ENCODE measurements at regions not wholly inside any gene's neighbourhood (a gene's known extent, or its start where the extent isn't known, plus 50 kb on each side); places are given as distances from the start of the nearest gene placed in this dataset.

- TF ChIP-seq CTCF (IDR thresholded peaks at IDR 0.05; ENCODE audit: unreplicated experiment in 3 of 3): no peak
- Mint-ChIP-seq H3K4me1 (no peaks in the 10 kb centered on the region), H3K27ac (no peak overlapping the region), H3K4me3 (no peak overlapping the region), H3K36me3 (ENCODE audit: low read depth) (no peaks in the 10 kb centered on the region), H3K9me3 (peaks cover 19% of the 10 kb centered on the region), H3K27me3 (ENCODE audit: low read depth) (peaks cover 3% of the 10 kb centered on the region)
Observed at GRCh38 chr6:6847591-6847990, 259.1 kb downstream of the LY86 start.

DNA sequence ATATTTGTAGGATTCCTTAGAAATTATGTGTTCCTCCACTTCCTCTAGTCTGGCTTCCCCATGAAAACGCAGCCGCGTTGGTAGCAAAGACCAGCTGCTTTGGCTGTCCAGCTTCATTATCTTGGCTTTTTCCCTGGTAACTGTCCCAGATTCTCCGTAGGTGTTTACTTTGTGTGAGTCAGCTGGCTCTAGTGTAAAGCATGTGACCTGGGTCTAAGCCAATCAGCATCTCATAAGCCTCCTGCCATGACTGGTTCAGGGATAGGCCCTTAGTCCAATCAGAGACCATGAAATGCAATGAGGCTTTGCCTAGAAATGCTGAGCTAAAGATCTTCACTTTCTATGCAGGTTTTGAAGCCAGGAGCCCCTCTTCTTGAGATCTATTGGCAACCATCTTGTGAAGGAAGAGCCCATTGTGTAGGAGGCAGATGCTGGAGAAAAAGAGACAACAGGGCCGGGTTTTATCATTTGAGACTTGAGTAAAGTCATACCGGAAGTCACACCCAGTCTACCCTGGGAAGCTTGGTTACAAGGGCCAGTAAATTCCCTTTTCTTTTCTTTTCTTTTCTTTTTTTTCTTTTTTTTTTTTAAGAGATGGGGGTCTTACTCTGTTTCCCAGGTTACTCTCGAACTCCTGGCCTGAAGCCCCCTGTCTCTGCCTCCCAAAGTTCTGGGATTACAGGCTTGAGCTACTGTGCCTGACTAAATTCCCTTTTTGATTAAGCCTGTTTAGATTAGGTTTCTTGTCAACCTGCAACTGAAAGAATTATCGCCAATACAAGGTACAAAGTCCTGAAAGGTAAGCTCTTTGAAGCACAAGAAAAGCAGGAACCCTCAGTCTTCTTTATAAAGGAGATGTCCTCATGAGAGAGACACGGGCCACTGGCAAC lies 256.5 kb upstream of the RREB1 start:
- Mint-ChIP-seq H3K27ac (no peak overlapping the region), H3K4me3 (no peak overlapping the region), H3K4me1 (peaks cover 3% of the 10 kb centered on the region), H3K9me3 (peaks cover 5% of the 10 kb centered on the region), H3K27me3 (ENCODE audit: low read depth) (peaks cover 16% of the 10 kb centered on the region), H3K36me3 (ENCODE audit: low read depth) (no peaks in the 10 kb centered on the region)
- no peak for TF ChIP-seq CTCF (IDR thresholded peaks at IDR 0.05; ENCODE audit: unreplicated experiment in 3 of 3)

- Mint-ChIP-seq H3K4me3 (no peak overlapping the region), H3K4me1 (peaks cover 9% of the 10 kb centered on the region), H3K27me3 (ENCODE audit: low read depth) (peaks cover 21% of the 10 kb centered on the region), H3K36me3 (ENCODE audit: low read depth) (no peaks in the 10 kb centered on the region), H3K9me3 (peaks cover 2% of the 10 kb centered on the region), H3K27ac (no peak overlapping the region)
- TF ChIP-seq CTCF (IDR thresholded peaks at IDR 0.05; ENCODE audit: unreplicated experiment in 3 of 3): no peak
Observed at GRCh38 chr6:6851949-6852261, 255.9 kb upstream of the RREB1 start.

DNA sequence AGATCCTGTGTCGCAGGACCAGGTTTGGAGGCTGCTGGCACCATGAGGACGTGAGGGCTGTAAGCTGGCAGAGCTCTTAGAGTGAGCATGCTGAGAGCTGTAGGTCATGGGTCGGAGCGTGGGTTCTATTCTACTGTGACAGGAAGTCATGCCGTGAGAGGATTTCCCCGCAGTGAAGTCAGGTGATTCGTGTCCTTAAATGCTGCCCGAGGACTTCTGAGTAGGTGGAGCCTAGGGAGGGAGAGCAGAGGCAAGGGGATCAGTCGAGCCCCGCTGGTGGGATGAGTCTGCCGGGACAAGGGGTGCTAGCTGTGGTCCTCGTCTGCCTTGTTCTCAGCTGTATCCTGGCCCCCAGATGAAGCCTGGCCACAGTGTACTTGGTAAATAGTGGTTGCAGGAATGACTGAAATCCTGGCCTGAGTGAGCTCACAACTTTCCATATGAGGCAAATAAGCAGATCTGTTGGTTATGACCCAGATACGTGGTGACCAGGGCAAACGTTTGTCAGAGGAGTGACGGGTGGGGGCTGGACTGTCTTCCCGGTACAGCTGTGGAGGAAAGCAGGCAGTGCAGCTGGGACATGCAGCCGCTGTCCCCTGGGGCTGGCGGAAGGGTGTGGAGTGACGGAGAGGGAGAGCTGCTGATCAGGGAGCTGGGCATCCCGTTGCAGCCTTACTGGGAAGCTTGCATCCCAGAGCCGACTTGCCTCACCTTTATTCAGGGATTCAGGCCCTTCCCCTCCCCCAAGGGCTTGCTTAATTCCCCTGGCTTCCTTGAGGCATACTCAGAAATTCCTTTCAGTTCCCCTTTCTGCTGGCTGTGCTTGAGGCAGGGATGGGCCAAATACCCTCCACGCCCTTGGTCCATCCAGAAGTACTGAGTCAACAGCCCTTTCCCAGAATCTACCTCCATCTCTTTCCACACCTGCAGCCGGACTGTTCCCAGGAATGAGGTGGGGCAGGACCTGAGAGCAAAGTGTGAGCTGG lies 250.9 kb upstream of the RREB1 start:
- H3K4me1 Mint-ChIP-seq: peaks cover 11% of the 10 kb centered on the region
- H3K27ac Mint-ChIP-seq: no peak overlapping the region
- H3K36me3 Mint-ChIP-seq (ENCODE audit: low read depth): no peaks in the 10 kb centered on the region
- no peaks in the 10 kb centered on the region for H3K9me3 Mint-ChIP-seq
- peaks cover 17% of the 10 kb centered on the region for H3K27me3 Mint-ChIP-seq (ENCODE audit: low read depth)
- no peak for TF ChIP-seq CTCF (IDR thresholded peaks at IDR 0.05; ENCODE audit: unreplicated experiment in 3 of 3)
- no peak overlapping the region for H3K4me3 Mint-ChIP-seq

GRCh38 chr6:6857528-6857927 lies 250.2 kb upstream of the RREB1 start:
- Mint-ChIP-seq H3K4me1 (peaks cover 11% of the 10 kb centered on the region), H3K4me3 (no peak overlapping the region), H3K9me3 (no peaks in the 10 kb centered on the region), H3K27me3 (ENCODE audit: low read depth) (peaks cover 17% of the 10 kb centered on the region), H3K27ac (no peak overlapping the region), H3K36me3 (ENCODE audit: low read depth) (no peaks in the 10 kb centered on the region)
- no peak for TF ChIP-seq CTCF (IDR thresholded peaks at IDR 0.05; ENCODE audit: unreplicated experiment in 3 of 3)
